ENCODE measurements at regions not wholly inside any gene's neighbourhood (a gene's known extent, or its start where the extent isn't known, plus 50 kb on each side); places are given as distances from the start of the nearest gene placed in this dataset.
"Not testable (repeated sequence)": the region's sequence is repeated elsewhere in the genome, so short reads cannot be mapped to it uniquely, and the experiment has no call there.

DNA sequence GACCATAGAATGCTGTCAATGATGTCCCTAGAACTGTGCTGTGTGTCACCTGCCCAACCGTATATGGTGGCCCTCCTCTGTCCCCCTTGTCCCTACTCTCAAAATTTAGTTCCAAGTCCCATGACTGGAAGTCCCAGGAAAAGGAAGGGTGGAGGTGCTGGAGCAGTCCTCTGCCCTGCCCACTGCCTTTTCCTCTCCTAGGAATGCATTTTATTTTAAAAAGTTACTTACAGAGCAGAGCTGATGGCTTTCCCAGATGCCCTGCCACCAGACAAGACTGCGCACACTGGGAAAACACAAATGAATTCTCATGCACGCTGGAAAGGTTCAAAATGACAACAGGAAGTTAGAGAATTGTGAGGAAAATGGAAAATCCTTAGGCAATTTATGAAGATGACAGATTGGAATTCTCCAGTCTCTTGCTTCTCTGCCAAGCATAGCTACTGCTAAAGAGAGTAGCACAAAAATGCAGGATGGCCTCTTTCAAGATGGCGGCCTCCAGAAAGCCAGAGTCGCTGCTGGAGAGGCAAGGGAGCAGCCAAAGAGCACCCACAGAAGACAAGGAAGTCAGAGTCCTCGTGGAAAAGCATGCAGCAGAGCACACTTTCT lies 117.1 kb upstream of the TSC22D1 start:
- DNase-seq = no peak

DNA sequence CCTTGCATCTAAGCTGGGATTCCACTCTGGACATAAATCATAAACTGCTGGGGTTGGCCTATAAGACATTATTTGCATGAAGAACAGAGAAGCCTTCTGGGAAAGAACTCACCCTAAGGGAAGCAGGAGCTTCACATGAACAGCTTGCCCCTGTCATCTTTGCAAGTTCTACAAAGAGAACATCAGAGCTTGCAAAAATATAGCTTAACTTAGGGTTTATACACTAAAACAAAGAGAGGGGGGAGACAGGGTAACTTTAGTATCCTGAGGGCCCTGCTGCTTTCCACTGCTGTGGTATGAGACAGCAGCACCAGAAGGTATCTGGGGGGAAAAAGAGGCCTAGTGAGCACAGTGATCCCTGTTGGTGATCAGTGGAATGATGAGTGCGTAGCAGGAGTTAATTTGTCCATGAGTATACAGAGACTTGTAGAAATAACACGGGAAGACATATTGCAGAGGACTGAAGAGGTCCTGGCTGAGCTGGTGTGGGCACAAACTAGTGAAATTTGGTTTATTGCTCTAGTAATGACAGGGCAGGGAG lies 116.1 kb upstream of the TSC22D1 start:
- no peak for DNase-seq

DNA sequence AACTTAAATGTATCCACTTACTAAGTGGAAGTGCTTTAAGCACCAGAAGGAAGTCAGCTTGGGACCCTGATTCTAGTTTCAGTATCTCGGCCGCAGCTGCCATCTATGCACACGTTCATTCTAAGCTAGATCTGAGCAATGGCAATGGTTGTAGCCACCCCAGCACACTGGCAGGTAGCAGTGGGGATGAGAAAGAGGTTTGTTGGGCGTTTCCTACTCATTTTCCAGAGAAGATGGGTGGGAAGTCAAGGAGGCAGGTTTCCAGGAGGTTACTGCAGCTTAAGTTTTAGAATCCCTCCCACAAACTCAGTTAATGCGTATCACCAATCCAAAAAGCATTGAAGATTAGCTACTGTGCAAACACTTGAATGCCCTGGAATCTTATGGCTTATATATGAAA lies 114.2 kb upstream of the TSC22D1 start:
- DNase-seq = no peak

DNA sequence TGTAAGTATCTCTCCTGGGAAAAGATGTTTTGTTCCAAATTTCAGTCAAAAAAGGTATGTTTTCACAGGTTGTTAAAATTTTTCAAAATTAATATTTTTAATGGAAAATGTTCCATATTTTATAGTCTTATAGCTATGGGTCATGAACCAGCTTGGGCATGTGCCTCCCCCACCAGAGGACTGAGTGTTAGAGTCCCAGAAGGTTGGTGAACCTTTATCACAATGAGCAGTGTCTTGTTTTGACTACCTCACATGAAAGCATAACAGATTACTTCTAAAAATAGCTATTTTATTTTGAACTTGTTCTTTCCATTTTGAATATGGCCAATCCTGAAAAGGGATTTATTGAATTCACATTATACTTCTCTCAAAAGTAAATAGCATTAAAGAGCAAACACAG lies 112.5 kb upstream of the TSC22D1 start:
- DNase-seq = no peak

DNA sequence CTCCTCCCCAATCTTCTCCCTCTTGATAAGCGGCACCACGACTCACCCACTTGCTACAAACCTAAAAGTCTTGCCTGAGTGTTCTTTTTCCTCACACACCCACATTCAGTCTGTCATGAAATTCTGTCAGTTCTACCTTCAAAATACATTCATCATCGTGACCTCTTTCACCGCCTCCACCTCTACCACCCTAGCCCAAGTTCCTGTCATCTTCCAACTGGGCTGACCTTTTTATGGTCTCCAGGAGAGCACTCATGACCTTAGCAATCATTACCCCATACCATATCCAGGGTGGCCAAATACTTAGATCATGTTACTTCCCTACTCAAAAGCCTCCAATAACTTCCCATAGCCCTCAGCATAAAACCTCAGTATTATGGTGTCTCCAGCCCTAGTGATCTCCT lies 110.4 kb upstream of the TSC22D1 start:
- no peak for DNase-seq

DNA sequence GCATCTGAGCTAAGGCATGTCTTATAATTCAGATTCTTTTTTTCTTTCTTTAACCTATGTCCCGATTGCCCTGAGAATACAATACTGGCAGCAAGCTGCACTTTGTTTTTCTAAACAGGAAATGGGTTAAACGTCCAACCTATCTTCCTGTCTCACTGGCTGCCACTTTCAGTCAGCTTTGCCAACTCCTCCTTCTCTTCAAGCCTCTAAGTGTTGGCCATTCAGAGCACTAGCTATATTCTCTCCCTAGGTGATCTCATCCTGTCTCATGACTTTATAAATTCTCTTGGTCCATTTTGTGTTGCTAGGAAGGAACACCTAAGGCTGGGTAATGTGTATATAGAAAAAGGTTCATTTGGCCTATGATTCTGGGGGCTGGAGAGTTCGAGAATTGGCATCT lies 109.5 kb upstream of the TSC22D1 start:
- no peak for DNase-seq

DNA sequence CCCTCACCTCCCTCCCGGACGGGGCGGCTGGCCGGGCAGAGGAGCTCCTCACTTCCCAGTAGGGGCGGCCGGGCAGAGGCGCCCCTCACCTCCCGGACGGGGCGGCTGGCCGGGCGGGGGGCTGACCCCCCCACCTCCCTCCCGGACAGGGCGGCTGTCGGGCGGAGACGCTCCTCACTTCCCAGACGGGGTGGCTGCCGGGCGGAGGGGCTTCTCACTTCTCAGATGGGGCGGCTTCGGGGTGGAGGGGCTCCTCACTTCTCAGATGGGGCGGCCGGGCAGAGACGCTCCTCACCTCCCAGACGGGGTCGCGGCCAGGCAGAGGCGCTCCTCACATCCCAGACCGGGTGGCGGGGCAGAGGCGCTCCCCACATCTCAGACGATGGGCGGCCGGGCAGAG lies 106.3 kb upstream of the TSC22D1 start:
- not testable (repeated sequence) for DNase-seq

DNA sequence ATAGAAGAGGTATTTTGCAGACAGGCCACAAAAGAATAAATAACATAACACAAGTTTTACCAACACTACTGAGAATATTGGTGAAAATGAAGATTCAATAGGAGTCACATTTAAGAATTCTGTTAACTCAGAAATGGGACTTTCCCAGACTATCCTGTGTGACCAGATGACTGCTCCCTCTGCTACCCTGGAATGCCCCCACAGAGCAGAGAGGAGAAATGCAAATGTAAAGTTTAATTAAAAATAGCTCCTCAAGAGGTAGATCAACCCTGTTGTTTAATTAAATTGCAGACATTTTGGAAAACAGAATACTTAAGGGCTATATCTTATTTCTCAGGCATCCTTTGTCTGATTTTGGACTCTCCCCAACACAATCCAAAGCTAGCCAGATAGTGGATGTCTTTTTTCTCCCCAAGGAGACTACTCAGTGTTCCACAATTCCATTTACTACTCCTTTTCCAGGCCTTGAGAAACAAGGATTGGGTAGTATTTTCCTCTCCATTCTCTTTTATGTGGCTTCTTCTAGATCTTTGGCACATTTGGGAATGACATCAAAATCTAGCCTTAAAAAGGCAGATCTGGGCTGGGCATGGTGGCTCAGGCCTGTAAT lies 104.7 kb upstream of the TSC22D1 start:
- no peak for DNase-seq

DNA sequence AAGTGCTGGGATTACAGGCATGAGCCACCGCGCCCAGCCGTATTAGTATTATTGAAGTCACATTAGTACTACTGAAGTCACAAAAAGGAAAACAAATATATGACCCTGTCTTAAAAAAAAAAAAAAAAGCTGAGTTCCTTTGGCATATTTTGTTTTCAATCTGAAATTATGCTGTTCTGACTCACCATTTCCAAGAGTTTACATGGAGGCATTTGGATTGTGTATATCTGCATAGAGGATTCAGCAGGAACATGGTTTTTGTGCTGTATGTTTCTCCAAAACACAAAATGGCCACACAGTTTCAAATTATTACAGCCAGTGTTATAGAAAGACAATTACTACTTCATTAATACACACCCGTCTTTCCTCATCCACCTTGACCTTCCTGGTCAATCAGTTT lies 103.5 kb upstream of the TSC22D1 start:
- no peak for DNase-seq

DNA sequence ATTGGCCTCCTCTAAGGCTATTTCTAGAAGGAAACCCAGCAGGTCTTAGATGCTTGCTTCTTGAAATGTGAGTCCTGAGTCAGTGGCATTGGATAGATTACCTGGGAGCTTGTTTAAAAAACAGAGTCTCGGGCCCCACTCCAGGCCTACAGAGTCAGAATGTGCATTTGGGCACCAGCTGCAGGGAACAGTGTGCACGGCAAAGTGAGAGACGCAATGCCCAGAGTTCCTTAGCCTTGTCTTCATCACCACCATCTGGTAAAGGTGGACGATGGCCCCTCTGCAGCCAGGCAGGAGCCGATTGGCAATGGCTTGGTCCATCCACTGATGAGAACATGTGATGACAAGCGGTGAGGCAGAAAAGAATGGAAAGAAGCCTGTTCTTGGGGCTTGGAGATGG lies 102.1 kb upstream of the TSC22D1 start:
- no peak for DNase-seq

DNA sequence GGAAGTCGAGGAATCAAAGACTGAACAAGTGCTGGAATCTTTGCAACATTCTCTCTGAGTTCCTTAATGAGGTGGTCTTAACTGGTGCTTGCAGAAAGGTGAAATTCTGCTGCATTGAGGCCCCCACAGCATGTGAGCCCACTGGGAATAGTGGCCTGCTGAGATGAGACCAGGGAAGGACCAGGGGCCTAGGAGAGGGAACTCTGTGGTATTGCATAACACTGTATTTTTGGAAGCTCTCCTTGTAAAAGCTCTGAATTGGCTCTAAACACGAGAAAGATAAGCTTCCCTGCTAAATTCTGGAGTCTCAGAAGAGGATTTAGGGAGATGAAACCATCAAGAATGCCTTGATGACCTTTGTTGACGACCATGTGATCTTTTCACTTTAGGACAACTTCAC lies 100.4 kb upstream of the TSC22D1 start:
- no peak for DNase-seq

DNA sequence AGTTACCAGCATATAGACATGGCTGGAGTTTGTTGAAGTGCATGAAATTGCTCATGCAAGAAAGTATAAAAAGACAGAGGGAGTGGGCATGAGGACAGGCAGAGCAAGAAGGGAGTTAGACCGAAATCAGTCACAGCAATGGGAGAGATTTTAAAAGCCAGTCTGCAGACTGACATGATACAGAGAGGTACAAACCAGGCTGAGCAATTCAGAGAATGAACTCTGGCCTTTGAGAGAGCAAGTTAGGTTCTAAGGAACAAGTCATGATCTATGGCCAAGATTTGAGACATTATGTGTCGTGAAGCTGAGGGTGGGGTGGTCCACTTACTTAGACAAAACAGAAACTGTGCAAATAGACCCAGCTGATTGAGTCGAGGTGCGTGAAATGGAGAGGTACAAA lies 93.4 kb upstream of the TSC22D1 start:
- no peak for DNase-seq

DNA sequence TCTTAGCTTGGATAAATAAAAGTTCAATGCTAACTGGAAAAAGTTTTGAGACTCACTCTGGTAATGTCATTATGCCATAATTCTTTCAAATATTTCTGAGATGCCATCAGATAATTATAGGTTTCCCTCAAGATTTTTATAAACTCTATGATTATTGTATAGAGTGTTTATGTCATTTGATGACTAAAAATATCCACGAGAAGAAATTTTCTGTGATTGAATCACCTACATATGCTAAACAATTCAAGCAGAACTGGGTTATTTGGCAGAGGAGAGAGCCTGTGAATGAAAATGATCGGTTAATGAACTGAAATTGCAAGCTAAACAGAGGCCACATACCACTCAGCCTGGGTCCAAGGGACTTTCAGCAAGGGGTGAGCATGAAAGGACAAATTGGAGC lies 92.6 kb upstream of the TSC22D1 start:
- no peak for DNase-seq

DNA sequence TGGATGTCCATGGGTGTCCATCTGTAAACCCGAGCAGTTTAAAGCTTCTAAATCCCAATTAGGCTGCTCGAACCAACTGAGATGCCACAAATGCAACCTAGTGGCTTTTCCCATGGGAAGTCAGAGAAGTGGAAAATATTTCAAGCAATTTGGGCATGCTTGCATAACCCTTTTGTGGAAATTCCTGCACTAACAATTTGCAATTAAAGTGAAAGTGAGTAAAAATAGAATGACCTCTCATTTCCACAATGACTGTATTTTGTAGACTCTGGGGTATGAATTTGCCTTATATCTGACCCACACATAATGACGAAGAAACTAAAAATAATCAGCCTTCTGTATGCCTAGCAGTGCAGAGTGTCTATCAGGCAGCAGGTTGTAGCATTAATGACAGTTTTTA lies 91.8 kb upstream of the TSC22D1 start:
- DNase-seq = no peak

DNA sequence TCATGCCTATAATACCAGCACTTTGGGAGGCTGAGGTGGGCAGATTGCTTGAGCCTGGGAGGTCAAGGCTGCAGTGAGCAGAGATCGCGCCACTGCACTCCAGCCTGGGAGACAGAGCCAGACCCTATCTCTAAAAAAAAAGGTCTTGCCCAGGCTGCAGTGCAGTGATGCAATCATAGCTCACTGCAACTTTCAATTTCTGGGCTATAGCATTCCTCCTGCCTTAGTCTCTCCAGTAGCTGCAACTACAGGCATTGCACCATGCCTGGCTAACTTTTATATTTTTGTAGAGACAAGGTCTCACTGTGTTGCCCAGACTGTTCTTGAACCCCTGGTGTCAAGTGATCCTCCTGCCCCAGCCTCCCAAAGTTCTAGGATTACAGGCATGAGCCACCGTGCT lies 90.4 kb upstream of the TSC22D1 start:
- DNase-seq = not testable (repeated sequence)

DNA sequence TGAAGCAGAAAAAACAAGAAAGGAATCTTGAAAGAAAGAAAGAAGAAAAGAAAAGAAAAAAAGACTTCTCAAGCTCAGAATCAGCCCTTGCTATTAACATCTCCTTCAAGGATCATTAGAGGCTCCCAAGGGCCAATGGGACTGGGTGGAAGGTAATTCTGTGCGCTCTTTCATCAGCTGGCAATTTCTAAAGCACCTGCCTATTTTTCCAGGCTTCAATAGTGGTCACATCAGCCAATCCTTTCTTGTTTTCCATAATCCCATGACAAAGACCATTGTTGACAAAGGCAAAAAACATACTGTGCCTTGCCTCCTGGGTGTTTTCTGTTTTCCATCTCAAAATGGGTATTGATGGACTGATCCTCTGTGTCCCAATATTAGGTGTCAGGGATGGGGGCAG lies 88.2 kb upstream of the TSC22D1 start:
- DNase-seq = no peak

DNA sequence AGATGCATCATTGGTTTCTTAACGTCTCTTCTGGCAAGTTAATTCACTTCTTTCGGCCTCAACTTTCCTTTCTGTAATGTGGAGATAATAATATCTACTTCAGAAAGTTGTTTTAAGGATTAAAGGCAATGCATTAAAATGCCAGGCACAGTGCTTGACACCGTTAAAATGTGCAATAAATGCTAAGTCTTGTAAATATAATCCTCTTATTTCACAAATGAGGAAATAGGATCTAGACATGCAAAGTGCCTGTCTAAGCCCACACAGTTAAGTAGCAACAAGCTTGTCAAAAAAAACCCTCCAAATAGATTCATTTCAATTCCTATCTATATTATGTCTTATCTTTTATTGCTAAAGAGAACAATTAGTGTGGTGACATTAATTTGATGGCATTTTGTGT lies 86.4 kb upstream of the TSC22D1 start:
- DNase-seq = no peak

DNA sequence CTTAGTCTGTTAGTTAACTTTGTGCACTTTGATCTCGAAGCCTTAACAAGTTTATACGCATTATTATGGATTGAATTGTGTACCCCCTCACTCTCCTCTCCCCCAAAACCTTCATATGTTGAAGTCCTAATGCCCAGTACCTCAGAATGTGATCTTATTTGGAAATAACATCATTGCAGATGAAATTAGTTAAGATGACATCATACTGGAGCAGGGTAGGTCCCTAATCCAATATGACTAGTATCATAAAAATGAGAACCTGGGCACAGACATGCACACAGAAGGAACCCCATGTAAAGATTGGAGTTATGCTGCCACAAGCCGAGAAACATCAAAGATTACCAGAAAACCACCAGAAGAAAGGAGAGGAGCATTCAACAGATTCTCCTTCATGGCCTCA lies 85.8 kb upstream of the TSC22D1 start:
- DNase-seq = no peak

DNA sequence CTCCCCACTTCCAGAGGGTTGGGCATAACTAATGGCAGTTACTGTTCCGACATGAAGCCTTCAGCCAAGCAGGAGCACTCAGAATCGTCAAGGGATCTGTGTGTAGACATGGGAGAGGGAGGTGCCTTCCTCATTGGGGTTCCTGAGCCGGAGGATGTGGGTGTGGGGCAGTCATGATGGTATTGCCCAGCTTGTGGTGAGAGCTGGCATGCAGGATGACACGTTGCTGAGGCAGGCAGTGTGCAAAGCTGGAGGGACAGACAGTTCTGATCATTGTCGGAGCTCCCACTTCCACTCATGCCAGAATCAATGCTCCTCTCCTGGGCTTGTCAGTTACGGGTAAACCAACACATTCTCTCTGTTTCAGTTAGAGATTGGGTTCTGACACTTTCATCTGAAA lies 83.9 kb upstream of the TSC22D1 start:
- no peak for DNase-seq

DNA sequence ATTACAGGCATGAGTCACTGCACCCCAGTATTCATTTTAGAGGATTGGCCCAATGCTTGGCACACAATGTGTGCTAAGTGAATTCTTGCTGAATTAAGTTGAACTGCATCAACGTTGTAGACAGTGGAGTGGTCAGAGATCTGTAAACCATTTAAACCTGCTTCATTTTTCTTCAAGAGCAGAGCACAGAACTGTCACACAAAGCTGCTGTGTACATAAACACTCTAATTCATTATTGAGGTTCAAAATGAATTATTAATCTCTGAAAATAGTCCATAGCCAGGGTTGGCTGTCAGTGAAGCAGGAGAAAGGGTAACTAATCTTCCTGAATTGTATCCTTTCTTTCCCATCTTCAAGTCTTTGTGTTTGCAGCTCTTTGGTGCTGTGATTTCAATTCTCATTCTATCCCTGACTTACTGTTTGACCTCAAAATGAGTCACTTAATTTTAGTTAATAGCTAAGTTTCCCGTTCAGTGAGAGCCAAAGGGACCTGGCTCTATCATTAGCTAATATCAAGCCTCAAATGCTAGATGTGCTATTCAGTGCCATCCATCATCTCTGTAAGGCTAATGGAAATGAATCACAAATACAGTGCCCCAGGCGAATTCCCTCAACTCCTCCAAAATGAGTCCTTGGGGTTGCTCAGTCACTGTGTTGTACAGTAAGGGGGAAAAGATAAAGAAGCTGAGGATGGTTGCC lies 77.0 kb upstream of the TSC22D1 start:
- no peak for DNase-seq

DNA sequence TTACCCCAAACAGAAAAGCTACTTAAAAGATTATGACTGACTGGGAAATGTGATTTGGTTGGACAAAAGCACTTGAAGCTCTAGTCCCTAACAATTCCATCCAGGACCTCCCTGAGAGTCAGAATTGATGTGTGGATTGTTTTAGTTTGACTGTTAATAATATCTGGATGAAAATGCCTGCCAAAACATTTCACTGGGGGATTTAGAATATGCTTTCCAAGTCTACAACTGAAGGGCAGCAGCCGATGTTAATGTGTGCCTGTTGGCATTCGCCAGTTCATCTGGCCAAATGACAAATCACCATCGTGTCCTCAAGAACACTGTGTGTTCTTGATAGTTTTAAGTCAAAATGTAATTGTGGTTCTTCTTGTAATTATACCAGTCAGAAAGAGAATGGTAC lies 76.0 kb upstream of the TSC22D1 start:
- no peak for DNase-seq

DNA sequence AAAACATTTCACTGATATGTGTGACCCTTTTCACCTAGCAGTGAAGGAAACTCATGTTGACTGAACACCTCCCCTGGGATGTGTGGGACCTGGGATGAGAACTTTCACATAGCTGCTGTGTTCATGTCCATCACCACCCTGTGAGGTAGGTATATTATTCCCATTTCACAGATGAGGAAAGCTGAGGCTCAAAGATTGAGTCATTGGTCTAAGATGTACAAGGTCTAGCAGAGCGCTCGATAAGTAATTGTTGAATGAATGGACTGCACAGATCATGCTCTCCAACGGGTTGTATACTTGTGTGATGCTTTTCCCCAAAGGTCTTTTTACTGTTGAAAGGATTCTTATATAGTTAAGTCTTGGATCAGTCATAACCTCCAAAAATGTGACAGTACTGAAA lies 75.6 kb upstream of the TSC22D1 start:
- no peak for DNase-seq

DNA sequence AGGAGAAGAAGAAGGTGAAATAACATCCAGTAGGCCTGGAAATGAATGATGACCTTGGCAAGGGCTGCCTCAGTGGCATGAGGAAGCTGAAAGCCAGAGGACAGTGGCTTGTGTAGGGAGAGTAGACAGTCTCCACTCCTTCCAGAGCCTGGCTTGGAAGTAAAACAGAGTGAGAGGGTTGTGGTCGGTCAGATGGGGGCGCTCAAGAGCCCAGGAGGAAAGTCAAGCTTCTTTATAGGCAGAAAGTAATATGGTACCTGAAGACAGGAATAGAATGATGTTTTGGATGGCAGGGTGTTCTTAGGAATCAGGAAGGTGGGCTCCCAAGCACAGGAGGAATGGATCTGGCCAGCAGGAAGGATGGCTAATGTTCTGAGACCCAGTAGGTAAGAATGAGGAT lies 75.1 kb upstream of the TSC22D1 start:
- no peak for DNase-seq

DNA sequence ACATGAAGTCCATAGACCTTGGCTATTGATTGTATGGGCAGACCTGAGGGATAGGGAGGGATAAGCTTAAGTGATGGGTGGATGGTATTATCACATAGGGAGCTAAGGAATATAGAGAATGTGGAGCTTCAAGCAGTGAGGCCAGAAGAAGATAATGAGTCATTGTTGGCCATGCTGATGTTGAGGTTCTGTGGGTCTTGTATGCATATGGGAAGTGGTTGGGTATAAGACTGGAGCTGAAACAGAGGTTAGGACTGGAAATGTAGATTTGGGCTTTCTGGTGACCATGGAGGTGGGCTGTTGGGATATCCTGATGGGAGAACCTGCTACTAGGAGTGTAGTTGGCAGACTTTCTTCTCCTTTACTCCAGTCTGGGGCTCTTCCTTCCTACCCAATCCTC lies 73.7 kb upstream of the TSC22D1 start:
- no peak for DNase-seq

DNA sequence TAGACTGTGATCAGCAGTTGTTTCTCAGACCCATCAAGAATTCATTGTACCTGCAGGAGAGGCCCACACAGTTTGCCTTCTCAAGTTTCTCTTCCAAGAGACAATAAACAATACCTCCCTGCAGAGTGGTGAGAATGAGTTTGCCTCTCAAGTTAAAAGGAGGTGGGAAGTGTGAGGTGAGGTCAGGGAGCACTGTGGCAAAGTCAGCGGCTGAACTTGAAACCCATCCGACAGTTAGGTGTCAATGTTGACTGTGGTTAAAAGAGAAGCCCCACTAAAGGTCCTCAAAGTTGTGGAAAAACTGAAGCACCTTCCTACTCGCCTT lies 72.9 kb upstream of the TSC22D1 start:
- DNase-seq = no peak
